ENCODE measurements at regions not wholly inside any gene's neighbourhood (a gene's known extent, or its start where the extent isn't known, plus 50 kb on each side); places are given as distances from the start of the nearest gene placed in this dataset.

GRCh38 chr6:25227854-25228253, 51.3 kb upstream of the CARMIL1 start:
- no peak overlapping the region for H3K4me3 ChIP-seq (ENCODE audit: low read length)
- no peak for DNase-seq
- no peak overlapping the region for H3K27ac ChIP-seq (ENCODE audit: low read length)
- peaks cover 5% of the 10 kb centered on the region for H3K4me1 ChIP-seq (ENCODE audit: control insufficient read depth, insufficient read depth, low read length)
- no peaks in the 10 kb centered on the region for H3K9me3 ChIP-seq (replicated peaks; ENCODE audit: control insufficient read depth, low read depth, low read length)
- H3K27me3 ChIP-seq (ENCODE audit: control insufficient read depth, insufficient read depth, low read length), result no peaks in the 10 kb centered on the region
- H3K36me3 ChIP-seq (ENCODE audit: control insufficient read depth, insufficient read depth, low read length), result no peaks in the 10 kb centered on the region
